Heart right ventricle (tissue), 16 donors: ENCODE measurements at regions not wholly inside any gene's neighbourhood (a gene's known extent, or its start where the extent isn't known, plus 50 kb on each side); places are given as distances from the start of the nearest gene placed in this dataset.

Experiments
- ATAC-seq, 8 donors: fragments of 200-7000 bp; cut with Tn5 transposase; one replicate each; pipeline ENCODE4 v1.9.1; 2020; ENCODE audit warnings: mild to moderate bottlenecking in 8 of 8, moderate library complexity in 8 of 8, moderate number of reproducible peaks in 1 of 8
- DNase-seq, 2 donors: peaks; one replicate each; pipeline ENCODE4 v3.0.0-alpha.2; 2020
- H3K27ac ChIP-seq, 10 donors: fragments of 200-600 bp; sonication (generic) in 2 of 10; one replicate each; pipeline versions ENCODE4 v1.5.0 to v1.8.0; 2020 to 2022; ENCODE audit warnings: mild to moderate bottlenecking in 3 of 10
- H3K27me3 ChIP-seq, 7 donors: fragments of 200-600 bp; one replicate each; pipeline ENCODE4 v1.8.0; 2021 to 2022; ENCODE audit warnings: mild to moderate bottlenecking in 2 of 7
- H3K36me3 ChIP-seq, 9 donors: fragments of 200-600 bp; sonication (generic) in 1 of 9; one replicate each; pipeline versions ENCODE4 v1.5.0 to v1.8.0; 2020 to 2022; ENCODE audit warnings: mild to moderate bottlenecking in 2 of 9
- H3K4me1 ChIP-seq, 9 donors: fragments of 200-600 bp; sonication (generic) in 1 of 9; one replicate each; pipeline versions ENCODE4 v1.5.0 to v1.8.0; 2020 to 2022; ENCODE audit warnings: mild to moderate bottlenecking in 4 of 9
- H3K4me3 ChIP-seq, 10 donors: fragments of 200-600 bp; sonication (generic) in 2 of 10; one replicate each; pipeline versions ENCODE4 v1.5.0 to v1.8.0; 2020 to 2022; ENCODE audit warnings: mild to moderate bottlenecking in 7 of 10, moderate library complexity in 2 of 10
- H3K9me3 ChIP-seq, 11 donors: fragments of 200-600 bp in 10 of 11; sonication (generic) in 2 of 11; one replicate each; pipeline versions ENCODE4 v1.5.0 to v1.8.0; 2013 to 2022; ENCODE audit warnings: mild to moderate bottlenecking in 2 of 11, control low read depth in 1 of 11, moderate library complexity in 1 of 11
- CTCF ChIP-seq, 9 donors: fragments of 200-600 bp; sonication (generic) in 2 of 9; IDR thresholded peaks; one replicate each; pipeline versions ENCODE4 v1.5.0 to v1.8.0; 2021 to 2022; ENCODE audit warnings: antibody characterized with exemption in 9 of 9, mild to moderate bottlenecking in 5 of 9, moderate library complexity in 1 of 9
- WGBS, 2 donors: extraction: QIAGEN DNeasy Blood & Tissue Kit; methylation state at CpG; one replicate each; pipeline ENCODE4 v1.1.7; 2013; ENCODE audit warnings: inconsistent platforms in 1 of 2; 5-methylcytosine and 5-hydroxymethylcytosine counted together
- intact Hi-C, 10 donors: fragments of 100-400 bp; cut with DNase I; formaldehyde crosslinking; loops; one replicate each; pipeline versions ENCODE4 v1.11.1 to v1.14.2; 2022
- donor health status: Arrhythmogenic right ventricular cardiomyopathy.
- donor health status: ischemic (EF 13 %, LVEDD 7.1; RV severe dilation, severe dysfunction).
- donor health status: healthy with polysubstance abuse.
- donor health status: DM: no; HTN: yes; CAD: no.
- donor health status: DM: no; HTN: no; CAD: no.
- donor health status: ischemic (EF 25% LVEDD 6.9; RV normal size, moderate dysfunction).
- donor health status: ischemic (EF 25% LVEDD 5.7; RV mildly dilated, moderate dysfunction).
- donor health status: healthy.
- donor health status: DM: yes; HTN: yes; CAD: no.
- donor health status: Ischemic cardiomyopathy.
- donor health status: ischemic (EF 35%, LVEDD 5.7; RV mildly dilated, moderate dysfunction).
- donor health status: nonischemic (EF 11% LVEDD 7.7; RV severe dilation, severe dysfunction).
- donor health status: DM: yes; HTN: yes; CAD: no.
- donor health status: PGD.
- donor health status: ischemic (EF 29% LVEDD 5.4; RV normal size, mild dysfunction).
- donor health status: nonischemic (EF 23%, LVEDD 6.1; RV moderate dilation, normal function).

- 49 to 58% methylated on average over 1 of the region's 1 CpG for WGBS, 2 donors
- H3K4me1 ChIP-seq, result no peaks in the 10 kb centered on the region
Measured at GRCh38 chr9:73805853-73806458, 654.3 kb downstream of the ANXA1 start.

GRCh38 chr9:73806876-73807275, 655.2 kb downstream of the ANXA1 start:
- ATAC-seq (no peak), DNase-seq (no peak)
- TF ChIP-seq CTCF (IDR thresholded peaks at IDR 0.05), result no peak
- intact Hi-C loops, result no loop called here
- no peaks in the 10 kb centered on the region for H3K4me1 ChIP-seq
- no peak overlapping the region for H3K27ac ChIP-seq
- H3K27me3 ChIP-seq, result no peaks in the 10 kb centered on the region
- H3K36me3 ChIP-seq, result no peaks in the 10 kb centered on the region
- peaks cover 0 to 8% (median 0%) of the 10 kb centered on the region in 11 donors for H3K9me3 ChIP-seq
- no peak overlapping the region for H3K4me3 ChIP-seq
- WGBS, 2 donors, result 19 to 21% methylated on average over 2 of the region's 2 CpGs

More at GRCh38 chr9:73805853-73806458, 654.3 kb downstream of the ANXA1 start:
- intact Hi-C loops, result no loop called here
- H3K27me3 ChIP-seq, result no peaks in the 10 kb centered on the region
- H3K9me3 ChIP-seq, result peaks cover 0 to 8% (median 0%) of the 10 kb centered on the region in 11 donors
- ATAC-seq (no peak), DNase-seq (no peak)
- H3K4me3 ChIP-seq, result no peak overlapping the region
- no peaks in the 10 kb centered on the region for H3K36me3 ChIP-seq
- no peak for TF ChIP-seq CTCF (IDR thresholded peaks at IDR 0.05)
- no peak overlapping the region for H3K27ac ChIP-seq

- DNase-seq (no peak), ATAC-seq (no peak)
- Histone ChIP-seq H3K4me1 (no peaks in the 10 kb centered on the region), H3K4me3 (no peak overlapping the region), H3K9me3 (peaks cover 0 to 8% (median 0%) of the 10 kb centered on the region in 11 donors), H3K27me3 (no peaks in the 10 kb centered on the region), H3K36me3 (no peaks in the 10 kb centered on the region), H3K27ac (no peak overlapping the region)
- WGBS, 2 donors, result 62 to 65% methylated on average over 1 of the region's 1 CpG
- intact Hi-C loops, result no loop called here
- TF ChIP-seq CTCF (IDR thresholded peaks at IDR 0.05), result no peak
Measured at GRCh38 chr9:73807952-73808351, 656.3 kb downstream of the ANXA1 start.

- 54 to 56% methylated on average over 3 of the region's 3 CpGs for WGBS, 2 donors
- Histone ChIP-seq H3K27ac (no peak overlapping the region), H3K4me1 (no peaks in the 10 kb centered on the region), H3K27me3 (no peaks in the 10 kb centered on the region), H3K4me3 (no peak overlapping the region), H3K36me3 (no peaks in the 10 kb centered on the region), H3K9me3 (peaks cover 0 to 8% (median 0%) of the 10 kb centered on the region in 11 donors)
- no peak for ATAC-seq
- no peak for TF ChIP-seq CTCF (IDR thresholded peaks at IDR 0.05)
- no peak for DNase-seq
- intact Hi-C loops, result no loop called here
Measured at GRCh38 chr9:73810585-73811215, 659.0 kb downstream of the ANXA1 start.
